Activated CD4-positive, alpha-beta T cell treated with anti-CD3 and anti-CD28 coated beads for 36 hours (primary cell): ENCODE measurements at regions not wholly inside any gene's neighbourhood (a gene's known extent, or its start where the extent isn't known, plus 50 kb on each side); places are given as distances from the start of the nearest gene placed in this dataset.
A peak's percentile ranks its signal among the peaks of the same experiment; 100 is the strongest.

Experiments used
- ATAC-seq: fragments of 200-7000 bp; cut with Tn5 transposase; one replicate; pipeline ENCODE4 v1.10.0; 2021; ENCODE audit warnings: mild to moderate bottlenecking, moderate library complexity
- CTCF ChIA-PET: fragments of 350-600 bp; sonication (Branson Sonifier 250); formaldehyde crosslinking; loops from one replicate; lab custom pipeline; 2021; ENCODE audit warnings: antibody characterized with exemption; lab: Charles Lee
- POLR2A ChIA-PET: fragments of 350-600 bp; sonication (Branson Sonifier 250); formaldehyde crosslinking; loops from one replicate; lab custom pipeline; 2021; ENCODE audit warnings: antibody characterized with exemption, inconsistent platforms; lab: Charles Lee
- DNase-seq: peaks from one replicate; pipeline ENCODE4 v3.0.0-alpha.2; 2020
- H3K27ac Mint-ChIP-seq: one replicate; pipeline ENCODE4 v1.8.0; 2021; ENCODE audit warnings: mixed read lengths
- H3K27me3 Mint-ChIP-seq: one replicate; pipeline ENCODE4 v1.8.0; 2021; ENCODE audit warnings: mixed read lengths
- H3K36me3 Mint-ChIP-seq: one replicate; pipeline ENCODE4 v1.8.0; 2021; ENCODE audit warnings: low read depth, mixed read lengths
- H3K4me1 Mint-ChIP-seq: one replicate; pipeline ENCODE4 v1.8.0; 2021; ENCODE audit warnings: mixed read lengths
- H3K4me3 Mint-ChIP-seq: one replicate; pipeline ENCODE4 v1.8.0; 2021; ENCODE audit warnings: mild to moderate bottlenecking, moderate library complexity, mixed read lengths
- H3K9me3 Mint-ChIP-seq: one replicate; pipeline ENCODE4 v1.8.0; 2021; ENCODE audit warnings: low read depth, mixed read lengths
- intact Hi-C, 2 experiments: fragments of 100-400 bp; cut with DNase I in 1 of 2; cut with micrococcal nuclease in 1 of 2; formaldehyde crosslinking; loops; one replicate each; pipeline versions ENCODE4 v1.14.2 to v1.15.1; 2022 to 2024; cut with DNase I, micrococcal nuclease

DNA sequence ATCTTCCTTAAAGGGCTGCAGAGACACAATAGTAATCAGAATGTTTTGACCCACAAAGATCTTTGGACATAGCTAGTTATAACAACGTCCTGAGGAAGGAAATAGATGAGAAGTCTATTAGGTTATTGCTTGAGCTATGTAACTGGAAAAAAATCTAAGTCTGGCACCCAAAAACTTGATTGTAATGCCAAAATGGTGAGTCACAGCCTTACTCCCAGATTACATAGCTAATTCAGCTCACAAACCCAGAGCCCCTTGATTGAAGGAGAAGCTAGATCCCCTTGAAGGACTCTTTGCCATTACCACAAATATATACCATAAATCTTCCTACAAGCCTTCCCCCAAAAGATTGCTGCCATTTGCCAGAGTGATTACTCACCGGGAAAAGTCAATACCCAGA is 341.8 kb upstream of the KIF2A start:
- no peak overlapping the region for H3K27ac Mint-ChIP-seq
- POLR2A ChIA-PET, result no interaction called here
- no peaks in the 10 kb centered on the region for H3K36me3 Mint-ChIP-seq

GRCh38 chr5:61965069-61965468 is 340.9 kb upstream of the KIF2A start:
- CTCF ChIA-PET, result no interaction called here
- Mint-ChIP-seq H3K27ac (no peak overlapping the region), H3K36me3 (no peaks in the 10 kb centered on the region), H3K4me1 (no peaks in the 10 kb centered on the region), H3K9me3 (no peaks in the 10 kb centered on the region), H3K4me3 (no peak overlapping the region), H3K27me3 (no peaks in the 10 kb centered on the region)
- intact Hi-C loops, result no loop called here
- POLR2A ChIA-PET, result no interaction called here
- ATAC-seq, result no peak
- no peak for DNase-seq

More for the DNA sequence above, 341.8 kb upstream of the KIF2A start:
- intact Hi-C loops, result no loop called here
- ATAC-seq (no peak), DNase-seq (no peak)
- Mint-ChIP-seq H3K4me3 (no peak overlapping the region), H3K4me1 (no peaks in the 10 kb centered on the region), H3K27me3 (no peaks in the 10 kb centered on the region), H3K9me3 (no peaks in the 10 kb centered on the region)
- CTCF ChIA-PET, result interaction anchor here (0.5 kb wide), 1 partner anchor 1264 kb away, joined by 3 read pairs; the partner anchor contains the start of gene DEPDC1B

GRCh38 chr5:61965490-61965889 is 340.5 kb upstream of the KIF2A start:
- CTCF ChIA-PET, result no interaction called here
- H3K36me3 Mint-ChIP-seq, result no peaks in the 10 kb centered on the region
- no peaks in the 10 kb centered on the region for H3K27me3 Mint-ChIP-seq
- ATAC-seq (no peak), DNase-seq (no peak)
- H3K4me1 Mint-ChIP-seq, result no peaks in the 10 kb centered on the region
- no peak overlapping the region for H3K27ac Mint-ChIP-seq
- H3K4me3 Mint-ChIP-seq, result no peak overlapping the region
- no peaks in the 10 kb centered on the region for H3K9me3 Mint-ChIP-seq
- intact Hi-C loops, result no loop called here
- POLR2A ChIA-PET, result no interaction called here

DNA sequence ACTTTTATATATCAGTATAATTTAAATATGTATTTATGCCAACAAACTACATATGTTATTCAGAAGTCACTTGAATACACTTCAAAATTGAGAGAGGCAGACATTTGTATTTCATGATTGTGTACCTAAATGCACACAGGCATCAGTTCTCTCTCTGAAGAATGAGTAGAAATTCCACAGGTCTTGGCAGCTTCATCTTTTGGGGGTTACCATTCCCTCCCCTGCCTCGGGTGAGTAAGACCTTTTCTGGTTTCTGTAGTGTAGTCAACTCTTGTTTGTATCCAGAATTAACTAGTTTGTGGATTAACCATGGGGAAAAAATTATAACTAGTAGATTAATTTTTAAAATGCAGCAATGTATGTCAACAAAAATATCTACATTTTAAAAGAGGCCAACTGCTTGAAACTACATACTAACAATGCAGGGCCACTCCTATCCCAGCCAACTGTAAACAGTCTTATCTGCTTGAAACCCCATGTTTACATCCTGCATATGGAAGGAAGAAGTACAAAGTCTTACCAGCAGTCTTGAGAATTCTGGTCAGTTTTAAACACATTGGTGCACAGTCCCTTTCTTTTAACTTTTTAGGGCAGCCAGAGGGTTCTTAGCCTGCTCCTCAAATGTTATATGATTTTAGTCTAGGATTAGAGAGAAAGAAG is 339.6 kb upstream of the KIF2A start:
- Mint-ChIP-seq H3K27ac (no peak overlapping the region), H3K36me3 (no peaks in the 10 kb centered on the region), H3K4me3 (no peak overlapping the region), H3K4me1 (no peaks in the 10 kb centered on the region), H3K27me3 (no peaks in the 10 kb centered on the region), H3K9me3 (no peaks in the 10 kb centered on the region)
- DNase-seq (no peak), ATAC-seq (no peak)
- POLR2A ChIA-PET, result no interaction called here
- intact Hi-C loops, result no loop called here
- CTCF ChIA-PET, result interaction anchor here (1.0 kb wide), 1 partner anchor 10 kb away, joined by 3 read pairs; no protein-coding TSS in a partner anchor

DNA sequence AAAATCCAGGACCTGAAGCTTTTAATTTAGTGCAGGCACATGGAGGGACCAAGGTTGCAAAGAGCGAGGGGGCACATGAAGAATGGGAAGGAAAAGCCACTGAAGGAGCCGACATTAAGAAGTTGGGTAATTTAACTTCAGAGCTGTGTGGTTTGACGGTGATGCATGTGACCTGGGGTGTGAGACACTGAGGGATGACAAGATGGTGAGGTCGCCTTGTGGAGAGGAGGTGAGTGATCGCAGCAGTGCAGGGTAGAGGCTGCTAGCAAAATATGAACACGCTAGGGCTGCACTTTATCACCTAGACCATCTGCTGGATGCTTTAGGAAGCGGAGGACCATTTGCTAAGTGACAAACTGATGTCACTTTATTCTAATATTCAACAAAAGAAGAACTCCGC is 339.0 kb upstream of the KIF2A start:
- Mint-ChIP-seq H3K4me3 (no peak overlapping the region), H3K27ac (no peak overlapping the region), H3K4me1 (no peaks in the 10 kb centered on the region), H3K27me3 (no peaks in the 10 kb centered on the region), H3K9me3 (no peaks in the 10 kb centered on the region), H3K36me3 (no peaks in the 10 kb centered on the region)
- ATAC-seq (no peak), DNase-seq (no peak)
- intact Hi-C loops, result no loop called here
- POLR2A ChIA-PET, result no interaction called here
- CTCF ChIA-PET, result interaction anchor here (1.0 kb wide), 1 partner anchor 11 kb away, joined by 3 read pairs; no protein-coding TSS in a partner anchor

DNA sequence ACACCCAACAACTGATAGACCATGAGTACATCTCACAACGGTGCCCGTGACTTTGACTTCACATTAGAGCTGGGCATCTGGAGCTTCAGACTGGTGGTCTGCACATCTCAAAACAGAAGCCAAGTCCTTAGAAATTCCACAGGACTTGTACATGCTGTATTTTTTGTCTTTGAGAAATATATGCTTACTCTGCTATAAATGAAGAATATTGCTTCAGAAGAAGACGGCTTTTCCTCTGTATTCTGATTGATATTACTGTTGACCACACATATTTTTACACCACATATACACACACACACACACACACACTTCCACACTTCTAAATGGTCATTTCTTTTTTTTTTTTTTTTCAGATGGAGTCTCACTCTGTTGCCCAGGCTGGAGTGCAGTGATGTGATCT is 338.3 kb upstream of the KIF2A start:
- intact Hi-C loops, result no loop called here
- ATAC-seq (no peak), DNase-seq (no peak)
- ChIA-PET POLR2A (no interaction called here), CTCF (no interaction called here)
- H3K27ac Mint-ChIP-seq, result no peak overlapping the region
- H3K4me3 Mint-ChIP-seq, result no peak overlapping the region
- H3K9me3 Mint-ChIP-seq, result no peaks in the 10 kb centered on the region
- H3K36me3 Mint-ChIP-seq, result no peaks in the 10 kb centered on the region
- no peaks in the 10 kb centered on the region for H3K4me1 Mint-ChIP-seq
- H3K27me3 Mint-ChIP-seq, result no peaks in the 10 kb centered on the region

DNA sequence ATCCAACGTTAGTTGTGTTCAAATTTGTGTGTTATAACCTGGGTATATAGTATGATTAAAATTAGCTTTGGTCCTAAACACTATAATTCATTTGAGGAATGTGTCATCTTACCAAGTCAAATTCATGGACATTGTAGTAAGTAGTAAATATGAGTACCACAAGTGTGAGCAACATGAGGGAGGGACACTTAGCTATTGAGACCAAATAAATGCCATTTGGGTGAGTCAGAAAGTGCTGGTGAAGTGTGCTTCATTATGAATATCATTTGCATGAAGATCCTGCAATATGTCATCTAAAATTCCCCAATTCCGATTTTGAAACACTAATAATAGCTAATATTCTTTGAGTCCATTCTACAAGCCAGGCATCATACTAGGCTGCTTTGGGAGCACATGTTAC is 336.7 kb upstream of the KIF2A start:
- H3K36me3 Mint-ChIP-seq, result no peaks in the 10 kb centered on the region
- no peaks in the 10 kb centered on the region for H3K4me1 Mint-ChIP-seq
- peaks cover 2% of the 10 kb centered on the region for H3K27me3 Mint-ChIP-seq
- no peak overlapping the region for H3K4me3 Mint-ChIP-seq
- no peaks in the 10 kb centered on the region for H3K9me3 Mint-ChIP-seq
- ChIA-PET CTCF (no interaction called here), POLR2A (no interaction called here)
- no peak for ATAC-seq
- DNase-seq, result no peak
- intact Hi-C loops, result no loop called here
- H3K27ac Mint-ChIP-seq, result no peak overlapping the region

GRCh38 chr5:61969755-61970154 is 336.3 kb upstream of the KIF2A start:
- Mint-ChIP-seq H3K4me3 (no peak overlapping the region), H3K27ac (no peak overlapping the region), H3K4me1 (peaks cover under 1% of the 10 kb centered on the region), H3K36me3 (no peaks in the 10 kb centered on the region), H3K9me3 (no peaks in the 10 kb centered on the region), H3K27me3 (peaks cover 2% of the 10 kb centered on the region)
- intact Hi-C loops, result no loop called here
- DNase-seq, result no peak
- ATAC-seq, result no peak
- CTCF ChIA-PET, result no interaction called here
- POLR2A ChIA-PET, result no interaction called here

- H3K27ac Mint-ChIP-seq, result no peak overlapping the region
- no peak for DNase-seq
- POLR2A ChIA-PET, result no interaction called here
- peaks cover 4% of the 10 kb centered on the region for H3K27me3 Mint-ChIP-seq
- CTCF ChIA-PET, result no interaction called here
- ATAC-seq, result no peak
- no peaks in the 10 kb centered on the region for H3K36me3 Mint-ChIP-seq
- no peaks in the 10 kb centered on the region for H3K9me3 Mint-ChIP-seq
- intact Hi-C loops, result no loop called here
- no peak overlapping the region for H3K4me3 Mint-ChIP-seq
- H3K4me1 Mint-ChIP-seq, result peaks cover 3% of the 10 kb centered on the region
Measured at GRCh38 chr5:61970218-61970617, 335.8 kb upstream of the KIF2A start.

GRCh38 chr5:61974680-61975079 is 331.3 kb upstream of the KIF2A start:
- Mint-ChIP-seq H3K27me3 (peaks cover 6% of the 10 kb centered on the region), H3K4me1 (peaks cover 3% of the 10 kb centered on the region), H3K9me3 (no peaks in the 10 kb centered on the region), H3K27ac (no peak overlapping the region), H3K36me3 (no peaks in the 10 kb centered on the region), H3K4me3 (no peak overlapping the region)
- CTCF ChIA-PET, result no interaction called here
- DNase-seq, result peak; percentile 53
- POLR2A ChIA-PET, result no interaction called here
- peak; percentile 90 for ATAC-seq
- intact Hi-C loops, result no loop called here

GRCh38 chr5:61981886-61982285 is 324.1 kb upstream of the KIF2A start:
- ATAC-seq, result no peak
- POLR2A ChIA-PET, result no interaction called here
- no peak overlapping the region for H3K4me3 Mint-ChIP-seq
- no peak for DNase-seq
- intact Hi-C loops, result loop anchor here in 1 of 2 experiments (2.0 kb wide), 1 partner anchor 53 kb away; no protein-coding TSS in a partner anchor
- H3K27ac Mint-ChIP-seq, result no peak overlapping the region
- no peaks in the 10 kb centered on the region for H3K36me3 Mint-ChIP-seq
- CTCF ChIA-PET, result no interaction called here
- H3K27me3 Mint-ChIP-seq, result peaks cover 5% of the 10 kb centered on the region
- no peaks in the 10 kb centered on the region for H3K4me1 Mint-ChIP-seq
- H3K9me3 Mint-ChIP-seq, result peaks cover 2% of the 10 kb centered on the region

DNA sequence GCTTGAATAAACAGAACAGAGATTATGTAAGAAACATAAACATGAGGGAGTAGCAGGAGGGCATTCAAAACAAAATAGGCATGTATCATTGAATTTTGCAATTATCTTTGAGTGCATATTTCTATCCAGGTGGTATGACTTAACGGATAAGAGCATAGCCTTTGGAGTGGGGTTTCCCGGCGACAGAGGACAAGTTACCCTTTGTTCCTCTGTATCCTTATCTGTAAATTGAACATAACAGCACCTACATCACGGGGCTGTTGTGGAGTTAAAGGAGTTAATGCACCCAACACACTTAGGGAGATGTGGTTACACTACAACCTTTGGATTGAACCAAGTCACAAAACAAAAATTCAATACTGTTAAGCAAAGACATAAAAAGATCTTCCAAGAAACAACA is 314.6 kb upstream of the KIF2A start:
- peaks cover 2% of the 10 kb centered on the region for H3K27me3 Mint-ChIP-seq
- H3K27ac Mint-ChIP-seq, result no peak overlapping the region
- intact Hi-C loops, result no loop called here
- peaks cover 2% of the 10 kb centered on the region for H3K9me3 Mint-ChIP-seq
- DNase-seq (no peak), ATAC-seq (no peak)
- no peaks in the 10 kb centered on the region for H3K36me3 Mint-ChIP-seq
- H3K4me1 Mint-ChIP-seq, result no peaks in the 10 kb centered on the region
- ChIA-PET CTCF (no interaction called here), POLR2A (no interaction called here)
- H3K4me3 Mint-ChIP-seq, result no peak overlapping the region
